H9 (cell line): ENCODE measurements at regions not wholly inside any gene's neighbourhood (a gene's known extent, or its start where the extent isn't known, plus 50 kb on each side); places are given as distances from the start of the nearest gene placed in this dataset.

Experiments used
- DNase-seq: peaks from one replicate; pipeline ENCODE4 v3.0.0-alpha.2; 2017
- H2AFZ ChIP-seq: one replicate; pipeline ENCODE4 v1.6.1; 2013; ENCODE audit warnings: mild to moderate bottlenecking, low read length, control low read depth, moderate library complexity
- H2AK5ac ChIP-seq: 2 replicates; pipeline ENCODE4 v1.6.1; 2013; ENCODE audit warnings: low read length, control low read depth, mixed read lengths; ENCODE audit not compliant: insufficient read length
- H2BK120ac ChIP-seq: one replicate; pipeline ENCODE4 v1.6.1; 2013; ENCODE audit warnings: low read depth, mild to moderate bottlenecking, low read length, control low read depth, inconsistent platforms; ENCODE audit not compliant: poor library complexity, severe bottlenecking
- H2BK12ac ChIP-seq: 2 replicates; pipeline ENCODE4 v1.6.1; 2013; ENCODE audit warnings: low read length, control low read depth, mixed read lengths, low read depth; ENCODE audit not compliant: insufficient read length
- H2BK15ac ChIP-seq: 2 replicates; pipeline ENCODE4 v1.6.1; 2013; ENCODE audit warnings: low read depth, low read length, control low read depth
- H2BK20ac ChIP-seq: one replicate; pipeline ENCODE4 v1.6.1; 2013; ENCODE audit warnings: low read depth, mild to moderate bottlenecking, low read length, control low read depth, inconsistent platforms; ENCODE audit not compliant: poor library complexity, severe bottlenecking
- H2BK5ac ChIP-seq: 2 replicates; pipeline ENCODE4 v1.6.1; 2013; ENCODE audit warnings: low read length, control low read depth, mixed read lengths; ENCODE audit not compliant: insufficient read length
- H3K14ac ChIP-seq: 2 replicates; pipeline ENCODE4 v1.6.1; 2013; ENCODE audit warnings: low read length, control low read depth; ENCODE audit not compliant: insufficient read depth
- H3K18ac ChIP-seq: 2 replicates; pipeline ENCODE4 v1.6.1; 2013; ENCODE audit warnings: low read depth, mild to moderate bottlenecking, mixed read lengths, low read length, control low read depth; ENCODE audit not compliant: insufficient read length
- H3K23ac ChIP-seq: 2 replicates; pipeline ENCODE4 v1.6.1; 2013; ENCODE audit warnings: low read length, control low read depth, mixed read lengths, low read depth; ENCODE audit not compliant: insufficient read length
- H3K23me2 ChIP-seq: 2 replicates; pipeline ENCODE4 v1.6.1; 2013; ENCODE audit warnings: low read depth, mild to moderate bottlenecking, mixed read lengths, low read length, control low read depth; ENCODE audit not compliant: insufficient read length, poor library complexity, severe bottlenecking
- H3K27ac ChIP-seq: 2 replicates; pipeline ENCODE4 v1.5.1; 2013; ENCODE audit warnings: low read length, control low read depth, mixed read lengths, low read depth; ENCODE audit not compliant: insufficient read length
- H3K27me3 ChIP-seq: 2 replicates; pipeline ENCODE4 v1.6.1; 2013; ENCODE audit warnings: low read length, control low read depth, inconsistent platforms; ENCODE audit not compliant: insufficient read depth
- H3K4ac ChIP-seq: 2 replicates; pipeline ENCODE4 v1.6.1; 2013; ENCODE audit warnings: low read depth, mild to moderate bottlenecking, control low read depth, inconsistent platforms, low read length, moderate library complexity
- H3K4me1 ChIP-seq: 2 replicates; pipeline ENCODE4 v1.6.1; 2013; ENCODE audit warnings: low read length, control low read depth, inconsistent platforms; ENCODE audit not compliant: insufficient read depth
- H3K4me2 ChIP-seq: 2 replicates; pipeline ENCODE4 v1.6.1; 2013; ENCODE audit warnings: low read length, control low read depth, mixed read lengths; ENCODE audit not compliant: insufficient read length, insufficient read depth
- H3K56ac ChIP-seq: 2 replicates; pipeline ENCODE4 v1.6.1; 2013; ENCODE audit warnings: low read depth, mild to moderate bottlenecking, mixed read lengths, low read length, control low read depth; ENCODE audit not compliant: insufficient read length
- H3K79me1 ChIP-seq: 2 replicates; pipeline ENCODE4 v1.6.1; 2013; ENCODE audit warnings: low read depth, mild to moderate bottlenecking, moderate library complexity, low read length, control low read depth, inconsistent platforms; ENCODE audit not compliant: insufficient read depth, poor library complexity, severe bottlenecking
- H3K79me2 ChIP-seq: 2 replicates; pipeline ENCODE4 v1.6.1; 2013; ENCODE audit warnings: low read length, control low read depth, inconsistent platforms; ENCODE audit not compliant: insufficient read depth
- H3K9ac ChIP-seq: 2 replicates; pipeline ENCODE4 v1.6.1; 2013; ENCODE audit warnings: low read length, control low read depth, mixed read lengths; ENCODE audit not compliant: insufficient read length; ENCODE audit errors: extremely low read depth
- H3K9me3 ChIP-seq: one replicate; pipeline ENCODE4 v1.6.1; 2013; ENCODE audit warnings: low read depth, low read length, inconsistent platforms; ENCODE audit not compliant: control insufficient read depth
- H3T11ph ChIP-seq: one replicate; pipeline ENCODE4 v1.6.1; 2013; ENCODE audit warnings: mild to moderate bottlenecking, low read length, control low read depth, inconsistent platforms
- H4K20me1 ChIP-seq: one replicate; pipeline ENCODE4 v1.6.1; 2013; ENCODE audit not compliant: control insufficient read depth, insufficient read length, insufficient read depth
- H4K5ac ChIP-seq: 2 replicates; pipeline ENCODE4 v1.6.1; 2013; ENCODE audit warnings: low read depth, mild to moderate bottlenecking, mixed read lengths, low read length, control low read depth; ENCODE audit not compliant: insufficient read length
- H4K8ac ChIP-seq: replicated peaks from 2 replicates; pipeline ENCODE4 v1.6.1; 2013; ENCODE audit warnings: low read length, control low read depth, mixed read lengths, low read depth; ENCODE audit not compliant: insufficient read length
- H4K91ac ChIP-seq: 2 replicates; pipeline ENCODE4 v1.6.1; 2013; ENCODE audit warnings: low read depth, mild to moderate bottlenecking, moderate library complexity, mixed read lengths, low read length, control low read depth; ENCODE audit not compliant: insufficient read length
- H3K27ac Mint-ChIP-seq, 3 experiments: 2 replicates in 2 of 3; 3 replicates in 1 of 3; pipeline ENCODE4 v1.8.0; 2020 to 2021; ENCODE audit warnings: mixed read lengths in 3 of 3, mild to moderate bottlenecking in 1 of 3, moderate library complexity in 1 of 3
- H3K27me3 Mint-ChIP-seq: 2 replicates; pipeline ENCODE4 v1.8.0; 2021; ENCODE audit warnings: low read depth, mild to moderate bottlenecking, moderate library complexity, mixed read lengths
- H3K36me3 Mint-ChIP-seq, 3 experiments: 2 replicates in 2 of 3; 3 replicates in 1 of 3; pipeline ENCODE4 v1.8.0; 2020 to 2021; ENCODE audit warnings: low read depth in 3 of 3, mixed read lengths in 3 of 3; ENCODE audit not compliant: insufficient read depth in 1 of 3
- H3K4me1 Mint-ChIP-seq, 2 experiments: 2 replicates each; pipeline ENCODE4 v1.8.0; 2020; ENCODE audit warnings: mixed read lengths in 2 of 2
- H3K4me3 Mint-ChIP-seq, 2 experiments: 2 replicates in 1 of 2; 3 replicates in 1 of 2; pipeline ENCODE4 v1.8.0; 2020 to 2021; ENCODE audit warnings: mild to moderate bottlenecking in 2 of 2, mixed read lengths in 2 of 2, moderate library complexity in 1 of 2
- H3K9me3 Mint-ChIP-seq, 2 experiments: 2 replicates in 1 of 2; 3 replicates in 1 of 2; pipeline ENCODE4 v1.8.0; 2020; ENCODE audit warnings: mild to moderate bottlenecking in 2 of 2, mixed read lengths in 2 of 2, moderate library complexity in 1 of 2
- WGBS: extraction: QIAGEN DNeasy Blood & Tissue Kit; methylation state at CpG from one replicate; pipeline ENCODE4 v1.1.7; 2013; ENCODE audit warnings: missing lambda C conversion rate, low lambda C conversion rate, mixed read lengths; ENCODE audit not compliant: insufficient read length; ENCODE audit errors: extremely low coverage; 5-methylcytosine and 5-hydroxymethylcytosine counted together
- TF ChIP-seq, protein P1 (sequence below): fragments of 200-600 bp; sonication (generic); conservative IDR thresholded peaks from 3 replicates; pipeline ENCODE4 v1.8.0; 2021; ENCODE audit warnings: antibody characterized with exemption, mild to moderate bottlenecking

DNA sequence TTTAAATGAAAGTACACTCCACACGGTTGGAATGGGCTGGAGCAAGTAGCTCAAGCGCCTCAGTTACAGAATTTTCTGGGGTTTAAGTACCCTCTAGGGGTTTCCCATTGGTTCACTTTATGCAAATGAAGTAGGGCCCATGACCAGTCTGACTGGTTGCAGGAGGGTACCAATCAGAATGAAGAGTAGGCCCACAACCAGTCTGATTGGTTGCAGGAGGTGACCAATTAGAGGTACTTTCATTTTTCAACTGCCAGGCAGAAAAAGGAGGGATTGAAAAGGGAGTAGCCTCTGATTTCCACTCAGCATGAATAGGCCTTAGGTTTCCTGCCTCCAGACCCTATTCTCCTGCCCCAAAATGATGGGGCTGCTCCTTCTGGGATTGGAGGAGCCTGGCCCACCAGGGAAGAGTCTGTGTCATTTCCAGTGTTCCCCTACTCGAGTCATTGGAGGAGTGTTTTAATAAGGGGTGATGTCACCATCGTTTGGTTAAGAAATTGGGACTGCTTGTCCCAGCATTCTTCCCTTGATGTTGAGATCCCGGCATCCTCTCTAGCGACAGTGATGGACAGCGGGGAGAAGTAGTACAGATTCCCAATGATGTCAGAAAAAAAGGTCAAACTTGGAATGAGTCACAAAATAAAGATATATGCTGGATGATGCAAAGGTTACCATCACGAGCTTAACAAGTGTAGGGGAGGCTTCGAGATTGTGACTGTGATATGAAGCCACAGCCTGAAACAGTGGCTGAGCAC, 210.4 kb downstream of the SH3BP4 start:
- no CpG with 5 or more reads among the region's 9 CpGs for WGBS
- Mint-ChIP-seq H3K27ac (no peak overlapping the region; a peak in 1 of 7 replicates), H3K9me3 (peaks cover 8 to 20% of the 10 kb centered on the region in 2 experiments), H3K4me1 (peaks cover 12 to 15% of the 10 kb centered on the region in 2 experiments), H3K27me3 (peaks cover 56% of the 10 kb centered on the region), H3K36me3 (peaks cover 0 to 19% (median 0%) of the 10 kb centered on the region in 3 experiments; a peak in 3 of 7 replicates), H3K4me3 (no peak overlapping the region)
- H3K14ac ChIP-seq = no peak overlapping the region
- H3K23ac ChIP-seq = no peak overlapping the region
- no peak overlapping the region for H3K4ac ChIP-seq
- H2BK5ac ChIP-seq = no peak overlapping the region
- no peak overlapping the region for H3K18ac ChIP-seq
- H3K79me2 ChIP-seq = no peaks in the 10 kb centered on the region
- no peak overlapping the region for H3K4me2 ChIP-seq
- H2BK15ac ChIP-seq = no peak overlapping the region
- no peak overlapping the region for H4K91ac ChIP-seq
- TF ChIP-seq, protein P1, sequence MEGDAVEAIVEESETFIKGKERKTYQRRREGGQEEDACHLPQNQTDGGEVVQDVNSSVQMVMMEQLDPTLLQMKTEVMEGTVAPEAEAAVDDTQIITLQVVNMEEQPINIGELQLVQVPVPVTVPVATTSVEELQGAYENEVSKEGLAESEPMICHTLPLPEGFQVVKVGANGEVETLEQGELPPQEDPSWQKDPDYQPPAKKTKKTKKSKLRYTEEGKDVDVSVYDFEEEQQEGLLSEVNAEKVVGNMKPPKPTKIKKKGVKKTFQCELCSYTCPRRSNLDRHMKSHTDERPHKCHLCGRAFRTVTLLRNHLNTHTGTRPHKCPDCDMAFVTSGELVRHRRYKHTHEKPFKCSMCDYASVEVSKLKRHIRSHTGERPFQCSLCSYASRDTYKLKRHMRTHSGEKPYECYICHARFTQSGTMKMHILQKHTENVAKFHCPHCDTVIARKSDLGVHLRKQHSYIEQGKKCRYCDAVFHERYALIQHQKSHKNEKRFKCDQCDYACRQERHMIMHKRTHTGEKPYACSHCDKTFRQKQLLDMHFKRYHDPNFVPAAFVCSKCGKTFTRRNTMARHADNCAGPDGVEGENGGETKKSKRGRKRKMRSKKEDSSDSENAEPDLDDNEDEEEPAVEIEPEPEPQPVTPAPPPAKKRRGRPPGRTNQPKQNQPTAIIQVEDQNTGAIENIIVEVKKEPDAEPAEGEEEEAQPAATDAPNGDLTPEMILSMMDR = no peak
- 0 out of 2 replicates have a peak, but pooled peaks cover 5% of the 10 kb centered on the region for H3K4me1 ChIP-seq
- H3K23me2 ChIP-seq = no peaks in the 10 kb centered on the region
- H3K79me1 ChIP-seq = no peaks in the 10 kb centered on the region
- H4K20me1 ChIP-seq = no peaks in the 10 kb centered on the region
- H4K5ac ChIP-seq = no peak overlapping the region
- no peak overlapping the region for H4K8ac ChIP-seq
- H2BK20ac ChIP-seq = no peak overlapping the region
- no peak overlapping the region for H3K27ac ChIP-seq
- H3T11ph ChIP-seq = no peak overlapping the region
- H3K9ac ChIP-seq = no peak overlapping the region
- H2BK120ac ChIP-seq = no peak overlapping the region
- H3K9me3 ChIP-seq = no peaks in the 10 kb centered on the region
- no peak overlapping the region for H2AFZ ChIP-seq
- no peak overlapping the region for H2AK5ac ChIP-seq
- no peak for DNase-seq
- no peak overlapping the region for H3K56ac ChIP-seq
- H2BK12ac ChIP-seq = no peak overlapping the region
- no peaks in the 10 kb centered on the region for H3K27me3 ChIP-seq
